HEK293 (cell line): ENCODE measurements at regions not wholly inside any gene's neighbourhood (a gene's known extent, or its start where the extent isn't known, plus 50 kb on each side); places are given as distances from the start of the nearest gene placed in this dataset.

ENCODE experiments used
- CTCF ChIA-PET: fragments of 350-600 bp; formaldehyde crosslinking; extraction: SDS; loops from one replicate; lab custom pipeline; 2021; ENCODE audit warnings: antibody characterized with exemption; lab: Yijun Ruan, JAX
- POLR2A ChIA-PET: fragments of 300-600 bp; formaldehyde crosslinking; extraction: SDS; loops from one replicate; lab custom pipeline; 2020; ENCODE audit warnings: antibody characterized with exemption, inconsistent platforms; lab: Yijun Ruan, JAX
- H3K27ac ChIP-seq: fragments of 200-500 bp; sonication (Bioruptor generic); 2 replicates; pipeline ENCODE4 v1.5.1; 2014; ENCODE audit warnings: low read depth, low read length, control low read depth, inconsistent platforms; ENCODE audit errors: extremely low read depth
- H3K36me3 ChIP-seq, 2 experiments: fragments of 200-500 bp in 1 of 2; sonication (Bioruptor generic) in 1 of 2; 1 replicate in 1 of 2; 2 replicates in 1 of 2; pipeline ENCODE4 v1.5.1; 2014 to 2017; ENCODE audit warnings: inconsistent platforms in 2 of 2, low read length in 2 of 2; ENCODE audit not compliant: control insufficient read depth in 2 of 2, insufficient read depth in 1 of 2
- H3K4me1 ChIP-seq: fragments of 200-500 bp; sonication (Bioruptor generic); 2 replicates; pipeline ENCODE4 v1.5.1; 2014; ENCODE audit warnings: mild to moderate bottlenecking, low read length, inconsistent platforms; ENCODE audit not compliant: control insufficient read depth, insufficient read depth
- H3K4me3 ChIP-seq: 2 replicates; pipeline ENCODE4 v1.5.1; 2011; ENCODE audit warnings: low read depth, mild to moderate bottlenecking, control low read depth, low read length, moderate library complexity
- H3K9me3 ChIP-seq: fragments of 200-500 bp; sonication (Bioruptor generic); 2 replicates; pipeline ENCODE4 v1.5.1; 2014; ENCODE audit warnings: low read depth, low read length, inconsistent platforms; ENCODE audit not compliant: control insufficient read depth, insufficient read depth
- FEZF1 ChIP-seq: fragments of 450-650 bp; formaldehyde crosslinking; IDR thresholded peaks from 2 replicates; pipeline ENCODE4 v1.5.1; 2016; ENCODE audit warnings: missing biosample characterization, missing genetic modification characterization
- MYNN ChIP-seq: fragments of 450-650 bp; formaldehyde crosslinking; IDR thresholded peaks from 2 replicates; pipeline ENCODE4 v1.5.1; 2016; ENCODE audit warnings: missing biosample characterization, missing genetic modification characterization, borderline replicate concordance
- SCRT2 ChIP-seq: fragments of 450-650 bp; formaldehyde crosslinking; IDR thresholded peaks from 2 replicates; pipeline ENCODE4 v1.5.1; 2016; ENCODE audit warnings: missing biosample characterization, missing genetic modification characterization
- TRIM28 ChIP-seq: IDR thresholded peaks from 2 replicates; pipeline ENCODE4 v1.6.1; 2011; ENCODE audit warnings: low read length, control low read depth, borderline replicate concordance
- ZNF169 ChIP-seq: fragments of 450-650 bp; formaldehyde crosslinking; IDR thresholded peaks from 2 replicates; pipeline ENCODE4 v1.5.1; 2016; ENCODE audit warnings: missing biosample characterization, missing genetic modification characterization
- ZNF223 ChIP-seq: fragments of 450-650 bp; formaldehyde crosslinking; IDR thresholded peaks from 2 replicates; pipeline ENCODE4 v1.5.1; 2016; ENCODE audit warnings: missing biosample characterization, missing genetic modification characterization
- ZNF23 ChIP-seq: fragments of 450-650 bp; formaldehyde crosslinking; IDR thresholded peaks from 2 replicates; pipeline ENCODE4 v1.5.1; 2016; ENCODE audit warnings: missing biosample characterization, missing genetic modification characterization, borderline replicate concordance
- ZNF341 ChIP-seq: fragments of 450-650 bp; formaldehyde crosslinking; IDR thresholded peaks from 2 replicates; pipeline ENCODE4; 2016; ENCODE audit warnings: low read depth, missing biosample characterization, missing genetic modification characterization
- ZNF548 ChIP-seq: fragments of 450-650 bp; formaldehyde crosslinking; IDR thresholded peaks from 2 replicates; pipeline ENCODE4 v1.5.1; 2016; ENCODE audit warnings: missing biosample characterization, missing genetic modification characterization
- ZNF560 ChIP-seq: fragments of 450-650 bp; formaldehyde crosslinking; IDR thresholded peaks from 2 replicates; pipeline ENCODE4 v1.5.1; 2017; ENCODE audit warnings: missing biosample characterization, missing genetic modification characterization, borderline replicate concordance
- ZNF596 ChIP-seq: fragments of 450-650 bp; IDR thresholded peaks from 2 replicates; pipeline ENCODE4 v1.5.0; 2018; ENCODE audit warnings: missing biosample characterization, mild to moderate bottlenecking, missing genetic modification characterization, moderate library complexity
- ZNF747 ChIP-seq: fragments of 450-650 bp; formaldehyde crosslinking; IDR thresholded peaks from 2 replicates; pipeline ENCODE4 v1.5.1; 2016; ENCODE audit warnings: missing biosample characterization, missing genetic modification characterization
- ZNF768 ChIP-seq: fragments of 450-650 bp; formaldehyde crosslinking; IDR thresholded peaks from 2 replicates; pipeline ENCODE4 v1.5.1; 2018; ENCODE audit warnings: missing biosample characterization, mild to moderate bottlenecking, missing genetic modification characterization
- ZNF791 ChIP-seq: fragments of 450-650 bp; formaldehyde crosslinking; IDR thresholded peaks from 2 replicates; pipeline ENCODE4 v1.5.1; 2016; ENCODE audit warnings: missing biosample characterization, missing genetic modification characterization
- ZXDB ChIP-seq: fragments of 450-650 bp; formaldehyde crosslinking; IDR thresholded peaks from 2 replicates; pipeline ENCODE4 v1.5.1; 2016; ENCODE audit warnings: missing biosample characterization, missing genetic modification characterization
- TF ChIP-seq, protein P1 (sequence below): fragments of 450-650 bp; formaldehyde crosslinking; conservative IDR thresholded peaks from 2 replicates; pipeline ENCODE4 v1.5.1; 2016; ENCODE audit warnings: low read depth, missing biosample characterization, missing genetic modification characterization
- TF ChIP-seq, protein P2 (sequence below): fragments of 450-650 bp; formaldehyde crosslinking; IDR thresholded peaks from 2 replicates; pipeline ENCODE4 v1.5.1; 2016; ENCODE audit warnings: missing biosample characterization, missing genetic modification characterization

DNA sequence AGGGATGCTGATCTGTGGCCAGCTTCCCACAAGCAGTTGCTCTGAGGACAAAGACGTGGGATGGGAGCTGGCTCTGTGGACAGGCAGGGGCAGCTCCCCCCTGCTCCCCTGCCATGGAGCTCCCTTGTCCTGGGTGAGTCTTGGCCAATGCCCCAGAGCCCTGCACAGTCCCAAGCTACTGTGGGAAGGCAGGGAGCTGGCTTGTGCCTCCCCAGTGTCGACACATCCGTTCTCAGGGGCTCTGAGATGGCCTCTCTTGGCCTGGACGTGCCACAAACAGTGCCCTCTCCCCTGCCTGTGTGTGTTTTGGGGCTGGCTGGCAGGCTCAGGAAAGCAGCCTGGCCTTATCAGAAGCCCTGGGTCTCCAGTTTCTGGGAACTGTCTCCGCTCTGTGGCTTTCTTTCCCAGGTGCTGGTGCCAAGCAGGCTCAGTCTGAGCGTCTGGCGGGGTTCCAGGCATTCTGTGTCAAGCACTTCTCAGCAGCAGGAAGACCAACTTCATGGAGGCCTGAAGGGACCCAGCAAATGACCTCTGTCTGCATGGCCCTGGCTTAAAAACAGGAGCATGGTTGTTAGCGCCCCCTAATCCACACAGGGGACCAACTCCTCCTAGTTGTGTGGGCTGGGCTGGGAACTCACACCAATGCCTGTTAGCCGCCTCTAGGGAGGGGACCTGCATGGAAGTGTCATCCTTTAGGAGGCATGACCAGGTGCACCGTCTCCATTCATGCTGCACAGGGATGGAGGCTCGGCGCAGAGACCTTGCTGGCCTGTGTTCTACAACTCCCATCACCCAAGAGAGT lies 375.2 kb downstream of the RPS24 start (continued):
- TF ChIP-seq, protein P1, sequence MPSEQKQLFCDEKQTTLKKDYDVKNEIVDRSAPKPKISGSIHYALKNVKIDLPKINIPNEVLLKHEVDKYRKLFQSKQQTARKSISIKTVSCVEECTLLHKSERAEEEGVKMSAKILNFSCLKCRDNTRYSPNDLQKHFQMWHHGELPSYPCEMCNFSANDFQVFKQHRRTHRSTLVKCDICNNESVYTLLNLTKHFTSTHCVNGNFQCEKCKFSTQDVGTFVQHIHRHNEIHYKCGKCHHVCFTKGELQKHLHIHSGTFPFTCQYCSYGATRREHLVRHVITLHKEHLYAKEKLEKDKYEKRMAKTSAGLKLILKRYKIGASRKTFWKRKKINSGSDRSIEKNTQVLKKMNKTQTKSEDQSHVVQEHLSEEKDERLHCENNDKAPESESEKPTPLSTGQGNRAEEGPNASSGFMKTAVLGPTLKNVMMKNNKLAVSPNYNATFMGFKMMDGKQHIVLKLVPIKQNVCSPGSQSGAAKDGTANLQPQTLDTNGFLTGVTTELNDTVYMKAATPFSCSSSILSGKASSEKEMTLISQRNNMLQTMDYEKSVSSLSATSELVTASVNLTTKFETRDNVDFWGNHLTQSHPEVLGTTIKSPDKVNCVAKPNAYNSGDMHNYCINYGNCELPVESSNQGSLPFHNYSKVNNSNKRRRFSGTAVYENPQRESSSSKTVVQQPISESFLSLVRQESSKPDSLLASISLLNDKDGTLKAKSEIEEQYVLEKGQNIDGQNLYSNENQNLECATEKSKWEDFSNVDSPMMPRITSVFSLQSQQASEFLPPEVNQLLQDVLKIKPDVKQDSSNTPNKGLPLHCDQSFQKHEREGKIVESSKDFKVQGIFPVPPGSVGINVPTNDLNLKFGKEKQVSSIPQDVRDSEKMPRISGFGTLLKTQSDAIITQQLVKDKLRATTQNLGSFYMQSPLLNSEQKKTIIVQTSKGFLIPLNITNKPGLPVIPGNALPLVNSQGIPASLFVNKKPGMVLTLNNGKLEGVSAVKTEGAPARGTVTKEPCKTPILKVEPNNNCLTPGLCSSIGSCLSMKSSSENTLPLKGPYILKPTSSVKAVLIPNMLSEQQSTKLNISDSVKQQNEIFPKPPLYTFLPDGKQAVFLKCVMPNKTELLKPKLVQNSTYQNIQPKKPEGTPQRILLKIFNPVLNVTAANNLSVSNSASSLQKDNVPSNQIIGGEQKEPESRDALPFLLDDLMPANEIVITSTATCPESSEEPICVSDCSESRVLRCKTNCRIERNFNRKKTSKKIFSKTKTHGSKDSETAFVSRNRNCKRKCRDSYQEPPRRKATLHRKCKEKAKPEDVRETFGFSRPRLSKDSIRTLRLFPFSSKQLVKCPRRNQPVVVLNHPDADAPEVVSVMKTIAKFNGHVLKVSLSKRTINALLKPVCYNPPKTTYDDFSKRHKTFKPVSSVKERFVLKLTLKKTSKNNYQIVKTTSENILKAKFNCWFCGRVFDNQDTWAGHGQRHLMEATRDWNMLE (tag by site-specific recombination) = no peak
- TF ChIP-seq ZNF560 (tag by site-specific recombination) (no peak), ZNF596 (no peak)

DNA sequence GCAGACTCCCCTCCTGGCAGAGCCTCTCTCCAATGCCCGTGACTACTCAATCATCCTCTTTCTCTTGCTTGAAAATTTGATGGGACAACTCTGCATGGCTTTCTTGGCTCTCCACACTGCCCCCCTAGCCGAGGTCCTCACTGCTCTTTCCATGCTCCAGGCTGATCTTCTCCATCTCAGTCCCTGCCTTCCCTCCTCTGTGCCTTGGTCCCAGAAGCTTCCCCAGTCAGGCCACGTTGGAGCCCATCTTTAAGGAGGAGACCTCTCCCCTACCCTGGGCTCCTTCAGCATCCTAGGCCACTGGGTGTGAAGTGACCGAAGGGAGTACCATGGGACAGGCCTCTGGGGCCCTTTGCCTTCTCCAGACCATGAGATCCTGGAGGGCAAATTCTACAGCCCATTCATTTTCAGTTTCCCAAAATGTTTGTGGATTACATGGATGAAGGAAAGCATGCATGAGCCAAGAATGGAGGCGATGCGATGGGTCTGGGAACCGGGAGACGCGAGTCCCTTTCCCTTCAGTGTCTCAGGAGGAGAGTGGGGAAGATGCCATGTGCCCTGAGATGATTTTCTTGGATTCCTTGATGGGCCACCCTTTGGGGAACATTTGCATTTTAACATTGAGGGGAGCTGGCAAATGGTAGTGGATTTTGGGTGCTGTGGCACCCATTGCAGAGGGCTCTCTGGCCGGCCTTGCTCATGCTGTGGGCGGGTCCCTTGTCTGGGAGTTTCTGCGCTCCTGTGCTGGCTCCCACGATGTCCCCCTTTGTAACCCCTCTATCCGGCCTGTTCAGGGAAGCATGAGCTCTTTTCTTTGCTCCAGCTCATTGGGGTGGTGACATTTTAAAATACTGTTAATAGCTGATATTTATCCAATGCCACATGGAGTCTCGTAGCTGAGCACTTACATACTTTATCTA lies 376.6 kb downstream of the RPS24 start:
- H3K36me3 ChIP-seq = no peaks in the 10 kb centered on the region
- no peak overlapping the region for H3K27ac ChIP-seq
- no peak overlapping the region for H3K4me3 ChIP-seq
- POLR2A ChIA-PET = no interaction called here
- CTCF ChIA-PET = interaction anchor here (1.3 kb wide), 1 partner anchor 34 kb away, joined by 3 read pairs; no protein-coding TSS in a partner anchor
- TF ChIP-seq ZNF791 (tag by site-specific recombination) = no peak
- no peak for TF ChIP-seq ZNF747
- TF ChIP-seq ZNF548 = no peak
- TF ChIP-seq ZNF169 (tag by site-specific recombination) = no peak
- no peak for TF ChIP-seq SCRT2
- TF ChIP-seq ZNF341 (tag by site-specific recombination) = no peak
- TF ChIP-seq TRIM28 = no peak
- TF ChIP-seq ZNF223 (tag by site-specific recombination) = no peak
- TF ChIP-seq ZNF23 (tag by site-specific recombination) = no peak
- no peak for TF ChIP-seq ZNF768 (tag by site-specific recombination)
- no peak for TF ChIP-seq FEZF1 (tag by site-specific recombination)
- TF ChIP-seq, protein P2, sequence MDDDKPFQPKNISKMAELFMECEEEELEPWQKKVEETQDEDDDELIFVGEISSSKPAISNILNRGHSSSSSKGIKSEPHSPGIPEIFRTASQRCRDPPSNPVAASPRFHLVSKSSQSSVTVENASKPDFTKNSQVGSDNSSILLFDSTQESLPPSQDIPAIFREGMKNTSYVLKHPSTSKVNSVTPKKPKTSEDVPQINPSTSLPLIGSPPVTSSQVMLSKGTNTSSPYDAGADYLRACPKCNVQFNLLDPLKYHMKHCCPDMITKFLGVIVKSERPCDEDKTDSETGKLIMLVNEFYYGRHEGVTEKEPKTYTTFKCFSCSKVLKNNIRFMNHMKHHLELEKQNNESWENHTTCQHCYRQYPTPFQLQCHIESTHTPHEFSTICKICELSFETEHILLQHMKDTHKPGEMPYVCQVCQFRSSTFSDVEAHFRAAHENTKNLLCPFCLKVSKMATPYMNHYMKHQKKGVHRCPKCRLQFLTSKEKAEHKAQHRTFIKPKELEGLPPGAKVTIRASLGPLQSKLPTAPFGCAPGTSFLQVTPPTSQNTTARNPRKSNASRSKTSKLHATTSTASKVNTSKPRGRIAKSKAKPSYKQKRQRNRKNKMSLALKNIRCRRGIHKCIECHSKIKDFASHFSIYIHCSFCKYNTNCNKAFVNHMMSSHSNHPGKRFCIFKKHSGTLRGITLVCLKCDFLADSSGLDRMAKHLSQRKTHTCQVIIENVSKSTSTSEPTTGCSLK (tag by site-specific recombination) = no peak
- TF ChIP-seq ZNF596 = no peak
- no peak for TF ChIP-seq ZXDB (tag by site-specific recombination)
- no peak for TF ChIP-seq MYNN (tag by site-specific recombination)
- TF ChIP-seq, all 188 proteins: peak for 0
- Histone ChIP-seq H3K4me1 (peaks cover 3% of the 10 kb centered on the region; the same call in 1 of the 2 replicates), H3K9me3 (no peaks in the 10 kb centered on the region)
